ENCODE measurements at regions not wholly inside any gene's neighbourhood (a gene's known extent, or its start where the extent isn't known, plus 50 kb on each side); places are given as distances from the start of the nearest gene placed in this dataset.
"Not testable (repeated sequence)": the region's sequence is repeated elsewhere in the genome, so short reads cannot be mapped to it uniquely, and the experiment has no call there.

- H3K9ac ChIP-seq (ENCODE audit: low read length) = no peak overlapping the region
- no peak overlapping the region for H3K27ac ChIP-seq (ENCODE audit: low read depth, low read length)
- no peak overlapping the region for H3K4me3 ChIP-seq (ENCODE audit: low read length)
- no peaks in the 10 kb centered on the region for H3K79me1 ChIP-seq (ENCODE audit: low read length)
- no peak overlapping the region for H2BK5ac ChIP-seq (ENCODE audit: low read length)
- no peak overlapping the region for H2BK120ac ChIP-seq (ENCODE audit: low read depth, low read length)
- no peak overlapping the region for H3K23ac ChIP-seq (ENCODE audit: low read length)
- H3K36me3 ChIP-seq (ENCODE audit: control insufficient read depth, insufficient read depth, low read length) = no peaks in the 10 kb centered on the region
- H3K79me2 ChIP-seq (ENCODE audit: control insufficient read depth, insufficient read depth, low read length) = no peaks in the 10 kb centered on the region
- H4K5ac ChIP-seq (ENCODE audit: low read length) = no peak overlapping the region
- no peak overlapping the region for H2BK15ac ChIP-seq (replicated peaks; ENCODE audit: low read depth)
- no peaks in the 10 kb centered on the region for H3K4me1 ChIP-seq (ENCODE audit: control insufficient read depth, low read depth, low read length)
- no peak overlapping the region for H3K4ac ChIP-seq (ENCODE audit: low read depth, low read length)
- H3K4me2 ChIP-seq (ENCODE audit: low read length) = no peak overlapping the region
- no peak for DNase-seq
- no peak overlapping the region for H3K56ac ChIP-seq (ENCODE audit: low read length)
- no peak overlapping the region for H4K8ac ChIP-seq (ENCODE audit: low read depth, low read length)
- no CpG with 5 or more reads among the region's 1 CpG for WGBS (ENCODE audit: extremely low coverage, insufficient coverage, low lambda C conversion rate)
- no peaks in the 10 kb centered on the region for H3K27me3 ChIP-seq (ENCODE audit: insufficient read depth, low read length, poor library complexity)
- no peak overlapping the region for H2AK5ac ChIP-seq (ENCODE audit: low read length)
- no peak overlapping the region for H3K18ac ChIP-seq (ENCODE audit: low read length)
Measured at GRCh38 chr9:78144008-78144381, 91.9 kb upstream of the CEP78 start.

- Histone ChIP-seq H3K79me2 (ENCODE audit: control insufficient read depth, insufficient read depth, low read length) (no peaks in the 10 kb centered on the region), H3K4me2 (ENCODE audit: low read length) (no peak overlapping the region), H4K5ac (ENCODE audit: low read length) (no peak overlapping the region), H3K27me3 (ENCODE audit: insufficient read depth, low read length, poor library complexity) (no peaks in the 10 kb centered on the region), H3K4me1 (ENCODE audit: control insufficient read depth, low read depth, low read length) (no peaks in the 10 kb centered on the region), H3K4ac (ENCODE audit: low read depth, low read length) (no peak overlapping the region), H3K36me3 (ENCODE audit: control insufficient read depth, insufficient read depth, low read length) (no peaks in the 10 kb centered on the region), H3K56ac (ENCODE audit: low read length) (no peak overlapping the region), H3K79me1 (ENCODE audit: low read length) (no peaks in the 10 kb centered on the region), H3K4me3 (ENCODE audit: low read length) (no peak overlapping the region), H2BK5ac (ENCODE audit: low read length) (no peak overlapping the region), H3K18ac (ENCODE audit: low read length) (no peak overlapping the region), H4K8ac (ENCODE audit: low read depth, low read length) (no peak overlapping the region), H3K23ac (ENCODE audit: low read length) (no peak overlapping the region), H3K27ac (ENCODE audit: low read depth, low read length) (no peak overlapping the region), H3K9ac (ENCODE audit: low read length) (no peak overlapping the region), H2AK5ac (ENCODE audit: low read length) (no peak overlapping the region), H2BK120ac (ENCODE audit: low read depth, low read length) (no peak overlapping the region), H2BK15ac (replicated peaks; ENCODE audit: low read depth) (no peak overlapping the region)
- no peak for DNase-seq
- WGBS (ENCODE audit: extremely low coverage, insufficient coverage, low lambda C conversion rate) = no CpG with 5 or more reads among the region's 3 CpGs
Measured at GRCh38 chr9:78143281-78144007, 92.4 kb upstream of the CEP78 start.

DNA sequence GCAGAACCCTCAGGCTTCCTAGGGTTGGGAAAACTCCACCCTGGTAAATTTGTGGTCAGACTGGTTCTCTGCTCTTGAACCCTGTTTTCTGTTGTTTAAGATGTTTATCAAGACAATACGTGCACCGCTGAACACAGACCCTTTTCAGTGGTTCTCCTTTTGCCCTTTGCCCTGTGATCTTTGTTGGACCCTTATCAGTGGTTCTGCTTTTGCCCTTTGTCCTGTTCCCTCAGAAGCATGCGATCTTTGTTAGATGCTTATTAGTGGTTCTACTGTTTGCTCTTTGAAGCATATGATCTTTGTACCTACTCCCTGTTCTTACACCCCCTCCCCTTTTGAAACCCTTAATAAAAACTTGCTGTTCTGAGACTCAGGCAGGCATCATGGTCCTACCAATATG is 93.6 kb upstream of the CEP78 start:
- H3K9ac ChIP-seq (ENCODE audit: low read length); H2BK5ac ChIP-seq (ENCODE audit: low read length); H3K4me2 ChIP-seq (ENCODE audit: low read length); DNase-seq; H3K79me2 ChIP-seq (ENCODE audit: control insufficient read depth, insufficient read depth, low read length); H3K4me1 ChIP-seq (ENCODE audit: control insufficient read depth, low read depth, low read length); H2BK15ac ChIP-seq (replicated peaks; ENCODE audit: low read depth); H3K36me3 ChIP-seq (ENCODE audit: control insufficient read depth, insufficient read depth, low read length); H3K27ac ChIP-seq (ENCODE audit: low read depth, low read length); H3K56ac ChIP-seq (ENCODE audit: low read length); H4K8ac ChIP-seq (ENCODE audit: low read depth, low read length); H3K79me1 ChIP-seq (ENCODE audit: low read length); H2BK120ac ChIP-seq (ENCODE audit: low read depth, low read length); H3K18ac ChIP-seq (ENCODE audit: low read length); H3K23ac ChIP-seq (ENCODE audit: low read length); H3K27me3 ChIP-seq (ENCODE audit: insufficient read depth, low read length, poor library complexity); H4K5ac ChIP-seq (ENCODE audit: low read length); H2AK5ac ChIP-seq (ENCODE audit: low read length); H3K4ac ChIP-seq (ENCODE audit: low read depth, low read length); H3K4me3 ChIP-seq (ENCODE audit: low read length): not testable (repeated sequence)
- no CpG with 5 or more reads among the region's 3 CpGs for WGBS (ENCODE audit: extremely low coverage, insufficient coverage, low lambda C conversion rate)

- WGBS (ENCODE audit: extremely low coverage, insufficient coverage, low lambda C conversion rate) = no CpG with 5 or more reads among the region's 1 CpG
- H3K18ac ChIP-seq (ENCODE audit: low read length) = no peak overlapping the region
- H3K36me3 ChIP-seq (ENCODE audit: control insufficient read depth, insufficient read depth, low read length) = no peaks in the 10 kb centered on the region
Measured at GRCh38 chr9:78133751-78134150, 102.1 kb upstream of the CEP78 start.

DNA sequence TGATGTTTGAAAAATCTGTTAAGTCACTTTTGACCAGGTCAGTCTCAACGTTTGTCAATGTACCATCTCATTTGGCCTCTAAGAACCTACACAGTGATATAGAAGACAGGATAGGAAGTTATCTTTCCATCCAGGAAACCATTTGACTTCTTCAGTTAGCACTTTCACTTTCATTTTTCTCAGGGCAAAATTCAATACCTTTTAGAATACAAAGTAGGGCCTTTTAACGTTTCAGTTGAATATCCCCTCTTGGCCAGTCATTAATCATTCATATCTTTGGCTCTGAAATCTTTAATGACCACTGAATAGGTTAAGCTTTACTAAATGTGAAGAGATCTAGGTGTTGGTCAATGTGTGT is 101.1 kb upstream of the GNAQ start:
- Histone ChIP-seq H4K5ac (ENCODE audit: low read length) (no peak overlapping the region), H2BK5ac (ENCODE audit: low read length) (no peak overlapping the region), H3K36me3 (ENCODE audit: control insufficient read depth, insufficient read depth, low read length) (no peaks in the 10 kb centered on the region), H3K79me2 (ENCODE audit: control insufficient read depth, insufficient read depth, low read length) (no peaks in the 10 kb centered on the region), H3K4me2 (ENCODE audit: low read length) (no peak overlapping the region), H3K4ac (ENCODE audit: low read depth, low read length) (no peak overlapping the region), H3K9ac (ENCODE audit: low read length) (no peak overlapping the region), H3K79me1 (ENCODE audit: low read length) (no peaks in the 10 kb centered on the region), H3K4me3 (ENCODE audit: low read length) (no peak overlapping the region), H3K18ac (ENCODE audit: low read length) (no peak overlapping the region), H2BK15ac (replicated peaks; ENCODE audit: low read depth) (no peak overlapping the region), H3K4me1 (ENCODE audit: control insufficient read depth, low read depth, low read length) (no peaks in the 10 kb centered on the region), H4K8ac (ENCODE audit: low read depth, low read length) (no peak overlapping the region), H3K56ac (ENCODE audit: low read length) (no peak overlapping the region), H3K27ac (ENCODE audit: low read depth, low read length) (no peak overlapping the region), H2BK120ac (ENCODE audit: low read depth, low read length) (no peak overlapping the region), H3K27me3 (ENCODE audit: insufficient read depth, low read length, poor library complexity) (no peaks in the 10 kb centered on the region), H2AK5ac (ENCODE audit: low read length) (no peak overlapping the region), H3K23ac (ENCODE audit: low read length) (no peak overlapping the region)
- no peak for DNase-seq
- WGBS (ENCODE audit: extremely low coverage, insufficient coverage, low lambda C conversion rate) = no CpG with 5 or more reads among the region's 2 CpGs

More at GRCh38 chr9:78133751-78134150, 102.1 kb upstream of the CEP78 start:
- H3K27me3 ChIP-seq (ENCODE audit: insufficient read depth, low read length, poor library complexity) = no peaks in the 10 kb centered on the region
- no peak overlapping the region for H3K4ac ChIP-seq (ENCODE audit: low read depth, low read length)
- no peak overlapping the region for H3K27ac ChIP-seq (ENCODE audit: low read depth, low read length)
- H3K56ac ChIP-seq (ENCODE audit: low read length) = no peak overlapping the region
- H3K4me2 ChIP-seq (ENCODE audit: low read length) = no peak overlapping the region
- no peak overlapping the region for H4K8ac ChIP-seq (ENCODE audit: low read depth, low read length)
- no peak overlapping the region for H2AK5ac ChIP-seq (ENCODE audit: low read length)
- H3K4me3 ChIP-seq (ENCODE audit: low read length) = no peak overlapping the region
- H3K4me1 ChIP-seq (ENCODE audit: control insufficient read depth, low read depth, low read length) = no peaks in the 10 kb centered on the region
- no peak overlapping the region for H3K23ac ChIP-seq (ENCODE audit: low read length)
- H3K79me1 ChIP-seq (ENCODE audit: low read length) = no peaks in the 10 kb centered on the region
- no peak overlapping the region for H4K5ac ChIP-seq (ENCODE audit: low read length)
- H2BK5ac ChIP-seq (ENCODE audit: low read length) = no peak overlapping the region
- no peak overlapping the region for H2BK15ac ChIP-seq (replicated peaks; ENCODE audit: low read depth)
- no peak overlapping the region for H3K9ac ChIP-seq (ENCODE audit: low read length)
- no peak overlapping the region for H2BK120ac ChIP-seq (ENCODE audit: low read depth, low read length)
- no peaks in the 10 kb centered on the region for H3K79me2 ChIP-seq (ENCODE audit: control insufficient read depth, insufficient read depth, low read length)
- DNase-seq = no peak

All from mesendoderm (in vitro differentiated cells).